ENCODE measurements at regions not wholly inside any gene's neighbourhood (a gene's known extent, or its start where the extent isn't known, plus 50 kb on each side); places are given as distances from the start of the nearest gene placed in this dataset.

GRCh38 chr16:9197957-9198661, 106.7 kb downstream of the HAPSTR1 start:
- TF ChIP-seq CTCF (IDR thresholded peaks at IDR 0.05; ENCODE audit: insufficient read depth, low read depth, low read length) = no peak
- no peak for DNase-seq (ENCODE audit: low read depth)
- no peak overlapping the region for H3K4me3 ChIP-seq (ENCODE audit: low read depth, low read length)

GRCh38 chr16:9199311-9199710, 107.9 kb downstream of the HAPSTR1 start:
- DNase-seq (ENCODE audit: low read depth) = no peak
- TF ChIP-seq CTCF (IDR thresholded peaks at IDR 0.05; ENCODE audit: insufficient read depth, low read depth, low read length) = no peak
- H3K4me3 ChIP-seq (ENCODE audit: low read depth, low read length) = no peak overlapping the region

- DNase-seq (ENCODE audit: low read depth) = no peak
- H3K4me3 ChIP-seq (ENCODE audit: low read depth, low read length) = no peak overlapping the region
- no peak for TF ChIP-seq CTCF (IDR thresholded peaks at IDR 0.05; ENCODE audit: insufficient read depth, low read depth, low read length)
Observed at GRCh38 chr16:9199751-9200150, 108.3 kb downstream of the HAPSTR1 start.

GRCh38 chr16:9203956-9204355, 112.5 kb downstream of the HAPSTR1 start:
- no peak overlapping the region for H3K4me3 ChIP-seq (ENCODE audit: low read depth, low read length)
- DNase-seq (ENCODE audit: low read depth) = no peak
- no peak for TF ChIP-seq CTCF (IDR thresholded peaks at IDR 0.05; ENCODE audit: insufficient read depth, low read depth, low read length)

- H3K4me3 ChIP-seq (ENCODE audit: low read depth, low read length) = no peak overlapping the region
- TF ChIP-seq CTCF (IDR thresholded peaks at IDR 0.05; ENCODE audit: insufficient read depth, low read depth, low read length) = no peak
- no peak for DNase-seq (ENCODE audit: low read depth)
Observed at GRCh38 chr16:9205661-9206060, 114.2 kb downstream of the HAPSTR1 start.

GRCh38 chr16:9206156-9206555, 114.7 kb downstream of the HAPSTR1 start:
- no peak overlapping the region for H3K4me3 ChIP-seq (ENCODE audit: low read depth, low read length)
- no peak for TF ChIP-seq CTCF (IDR thresholded peaks at IDR 0.05; ENCODE audit: insufficient read depth, low read depth, low read length)
- no peak for DNase-seq (ENCODE audit: low read depth)

- no peak overlapping the region for H3K4me3 ChIP-seq (ENCODE audit: low read depth, low read length)
- no peak for TF ChIP-seq CTCF (IDR thresholded peaks at IDR 0.05; ENCODE audit: insufficient read depth, low read depth, low read length)
- no peak for DNase-seq (ENCODE audit: low read depth)
Observed at GRCh38 chr16:9212621-9213020, 121.2 kb downstream of the HAPSTR1 start.

Data from fibroblast of villous mesenchyme (primary cell).